Loucy (cell line): ENCODE measurements at regions not wholly inside any gene's neighbourhood (a gene's known extent, or its start where the extent isn't known, plus 50 kb on each side); places are given as distances from the start of the nearest gene placed in this dataset.

Experiments used
- EZH2phosphoT487 ChIP-seq: fragments of 200-600 bp; IDR thresholded peaks from 2 replicates; pipeline ENCODE4 v1.6.1; 2018; ENCODE audit warnings: antibody characterized with exemption, mild to moderate bottlenecking, moderate library complexity, borderline replicate concordance
- TF ChIP-seq, protein P1 (sequence below): fragments of 200-600 bp; sonication (generic); conservative IDR thresholded peaks from 2 replicates; pipeline ENCODE4 v1.5.1; 2014; ENCODE audit warnings: mild to moderate bottlenecking, antibody characterized with exemption, low read length

DNA sequence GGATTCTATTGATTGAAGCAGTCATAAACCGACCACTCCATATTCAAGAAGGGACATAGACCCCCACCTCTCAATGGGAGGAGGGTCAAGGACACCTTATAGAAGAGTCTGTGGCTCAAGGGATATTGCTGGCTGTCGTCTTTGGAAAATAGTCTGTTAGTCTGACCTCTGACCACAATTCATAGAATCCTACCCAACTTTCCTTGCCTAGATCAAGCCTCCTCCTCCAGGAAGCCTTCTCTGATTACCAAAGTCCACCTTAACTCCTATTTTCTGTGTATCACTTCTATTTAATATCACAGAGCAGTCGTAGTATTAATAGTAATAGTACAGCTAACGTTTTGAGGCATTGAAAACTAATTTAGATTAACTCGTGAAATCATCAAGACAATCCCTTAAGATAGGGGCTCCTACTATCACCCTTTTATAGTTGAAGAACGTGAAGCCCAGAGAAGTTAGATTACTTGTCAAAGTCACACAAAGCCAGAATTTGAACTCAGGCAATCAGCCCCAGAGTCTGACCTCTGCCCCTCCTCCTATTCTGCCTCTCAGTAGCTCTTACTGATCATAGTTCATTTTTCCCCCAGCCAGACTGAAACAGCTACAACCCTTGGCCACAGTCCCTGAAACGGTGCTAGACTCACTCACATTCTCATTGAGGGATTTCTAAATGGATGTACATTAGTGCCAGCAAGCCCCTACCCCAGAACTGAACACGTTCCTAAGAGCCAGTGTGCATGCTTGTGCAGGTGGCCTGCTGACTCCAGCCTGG is 636.6 kb downstream of the MID1IP1 start:
- TF ChIP-seq, protein P1, sequence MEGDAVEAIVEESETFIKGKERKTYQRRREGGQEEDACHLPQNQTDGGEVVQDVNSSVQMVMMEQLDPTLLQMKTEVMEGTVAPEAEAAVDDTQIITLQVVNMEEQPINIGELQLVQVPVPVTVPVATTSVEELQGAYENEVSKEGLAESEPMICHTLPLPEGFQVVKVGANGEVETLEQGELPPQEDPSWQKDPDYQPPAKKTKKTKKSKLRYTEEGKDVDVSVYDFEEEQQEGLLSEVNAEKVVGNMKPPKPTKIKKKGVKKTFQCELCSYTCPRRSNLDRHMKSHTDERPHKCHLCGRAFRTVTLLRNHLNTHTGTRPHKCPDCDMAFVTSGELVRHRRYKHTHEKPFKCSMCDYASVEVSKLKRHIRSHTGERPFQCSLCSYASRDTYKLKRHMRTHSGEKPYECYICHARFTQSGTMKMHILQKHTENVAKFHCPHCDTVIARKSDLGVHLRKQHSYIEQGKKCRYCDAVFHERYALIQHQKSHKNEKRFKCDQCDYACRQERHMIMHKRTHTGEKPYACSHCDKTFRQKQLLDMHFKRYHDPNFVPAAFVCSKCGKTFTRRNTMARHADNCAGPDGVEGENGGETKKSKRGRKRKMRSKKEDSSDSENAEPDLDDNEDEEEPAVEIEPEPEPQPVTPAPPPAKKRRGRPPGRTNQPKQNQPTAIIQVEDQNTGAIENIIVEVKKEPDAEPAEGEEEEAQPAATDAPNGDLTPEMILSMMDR: no peak
- no peak for TF ChIP-seq EZH2phosphoT487
